Stimulated activated CD4-positive, alpha-beta T cell treated with anti-CD3 and anti-CD28 coated beads, Interleukin-4, amount 100 ng/mL, for 1 hour (primary cell): ENCODE measurements at regions not wholly inside any gene's neighbourhood (a gene's known extent, or its start where the extent isn't known, plus 50 kb on each side); places are given as distances from the start of the nearest gene placed in this dataset.
"Not testable (repeated sequence)": the region's sequence is repeated elsewhere in the genome, so short reads cannot be mapped to it uniquely, and the experiment has no call there.

ENCODE experiments used
- DNase-seq: peaks from one replicate; pipeline ENCODE4 v3.0.0-alpha.2; 2020

GRCh38 chr22:48940266-48941032, 887.2 kb downstream of the BRD1 start:
- no peak for DNase-seq

- DNase-seq: no peak
Observed at GRCh38 chr22:48939441-48940265, 888.0 kb downstream of the BRD1 start.

GRCh38 chr22:48938741-48939140, 888.9 kb downstream of the BRD1 start:
- no peak for DNase-seq

- no peak for DNase-seq
Observed at GRCh38 chr22:48937032-48937639, 890.5 kb downstream of the BRD1 start.

- DNase-seq: no peak
Observed at GRCh38 chr22:48936391-48936790, 891.3 kb downstream of the BRD1 start.

GRCh38 chr22:48934446-48934845, 893.2 kb downstream of the BRD1 start:
- no peak for DNase-seq

- no peak for DNase-seq
Observed at GRCh38 chr22:48931452-48931851, 896.2 kb downstream of the BRD1 start.

GRCh38 chr22:48929276-48929790, 898.3 kb downstream of the BRD1 start:
- DNase-seq: no peak

- no peak for DNase-seq
Observed at GRCh38 chr22:48927591-48927990, 900.1 kb downstream of the BRD1 start.

GRCh38 chr22:48926643-48927042, 901.0 kb downstream of the BRD1 start:
- no peak for DNase-seq

GRCh38 chr22:48926136-48926535, 901.5 kb downstream of the BRD1 start:
- no peak for DNase-seq

GRCh38 chr22:48925450-48925849, 902.2 kb downstream of the BRD1 start:
- no peak for DNase-seq

GRCh38 chr22:48923996-48924395, 903.7 kb downstream of the BRD1 start:
- DNase-seq: no peak

- DNase-seq: no peak
Observed at GRCh38 chr22:48923165-48923865, 904.4 kb downstream of the BRD1 start.

- DNase-seq: no peak
Observed at GRCh38 chr22:48921411-48921903, 906.2 kb downstream of the BRD1 start.

- DNase-seq: no peak
Observed at GRCh38 chr22:48920776-48921241, 906.9 kb downstream of the BRD1 start.

- DNase-seq: no peak
Observed at GRCh38 chr22:48919851-48920589, 907.7 kb downstream of the BRD1 start.

GRCh38 chr22:48919187-48919590, 908.5 kb downstream of the BRD1 start:
- no peak for DNase-seq

- DNase-seq: no peak
Observed at GRCh38 chr22:48918585-48919186, 909.0 kb downstream of the BRD1 start.

- not testable (repeated sequence) for DNase-seq
Observed at GRCh38 chr22:48912356-48913066, 915.2 kb downstream of the BRD1 start.

- DNase-seq: peak; percentile 25
Observed at GRCh38 chr22:48911647-48912046, 916.0 kb downstream of the BRD1 start.
